GM21786 (cell line): ENCODE measurements at regions not wholly inside any gene's neighbourhood (a gene's known extent, or its start where the extent isn't known, plus 50 kb on each side); places are given as distances from the start of the nearest gene placed in this dataset.

Source experiments
- ATAC-seq: cut with Tn5 transposase; IDR thresholded peaks from one replicate; pipeline ENCODE4 v1.9.1; 2021; ENCODE audit not compliant: unreplicated experiment

GRCh38 chr9:109880276-109881169 lies 100.5 kb downstream of the PALM2AKAP2 start:
- peak; percentile 68 for ATAC-seq

- no peak for ATAC-seq
These were observed 103.6 kb downstream of the PALM2AKAP2 start for GRCh38 chr9:109883623-109884022.

- ATAC-seq, result no peak
These were observed 106.0 kb downstream of the PALM2AKAP2 start for GRCh38 chr9:109886041-109886440.

- peak; percentile 58 for ATAC-seq
These were observed 106.6 kb downstream of the PALM2AKAP2 start for GRCh38 chr9:109886617-109887016.

- no peak for ATAC-seq
These were observed 107.1 kb downstream of the PALM2AKAP2 start for GRCh38 chr9:109887079-109887478.

- no peak for ATAC-seq
These were observed 108.7 kb downstream of the PALM2AKAP2 start for GRCh38 chr9:109888695-109889094.

- no peak for ATAC-seq
These were observed 109.5 kb downstream of the PALM2AKAP2 start for GRCh38 chr9:109889456-109889855.

- ATAC-seq, result no peak
These were observed 113.2 kb downstream of the PALM2AKAP2 start for GRCh38 chr9:109893241-109893640.

GRCh38 chr9:109894473-109894872 lies 114.5 kb downstream of the PALM2AKAP2 start:
- ATAC-seq, result no peak

GRCh38 chr9:109894921-109895758 lies 115.1 kb downstream of the PALM2AKAP2 start:
- ATAC-seq, result peak; percentile 65

- no peak for ATAC-seq
These were observed 121.2 kb downstream of the PALM2AKAP2 start for GRCh38 chr9:109901201-109901600.

- no peak for ATAC-seq
These were observed 123.6 kb downstream of the PALM2AKAP2 start for GRCh38 chr9:109903515-109904138.

- ATAC-seq, result no peak
These were observed 124.7 kb downstream of the PALM2AKAP2 start for GRCh38 chr9:109904666-109905065.

GRCh38 chr9:109905472-109905871 lies 125.5 kb downstream of the PALM2AKAP2 start:
- no peak for ATAC-seq

GRCh38 chr9:109906766-109907382 lies 126.9 kb downstream of the PALM2AKAP2 start:
- no peak for ATAC-seq

GRCh38 chr9:109907400-109907799 lies 127.4 kb downstream of the PALM2AKAP2 start:
- ATAC-seq, result peak; percentile 87

GRCh38 chr9:109907810-109908458 lies 127.9 kb downstream of the PALM2AKAP2 start:
- ATAC-seq, result no peak

- ATAC-seq, result no peak
These were observed 128.7 kb downstream of the PALM2AKAP2 start for GRCh38 chr9:109908459-109909390.
